GM18868 (cell line): ENCODE measurements at regions not wholly inside any gene's neighbourhood (a gene's known extent, or its start where the extent isn't known, plus 50 kb on each side); places are given as distances from the start of the nearest gene placed in this dataset.
"Not testable (repeated sequence)": the region's sequence is repeated elsewhere in the genome, so short reads cannot be mapped to it uniquely, and the experiment has no call there.

Source experiments
- ATAC-seq: cut with Tn5 transposase; IDR thresholded peaks from one replicate; pipeline ENCODE4 v1.9.1; 2021; ENCODE audit warnings: mild to moderate bottlenecking, moderate library complexity; ENCODE audit not compliant: unreplicated experiment

GRCh38 chr7:15836651-15837050 lies 150.2 kb upstream of the MEOX2 start:
- no peak for ATAC-seq

GRCh38 chr7:15836041-15836440 lies 149.6 kb upstream of the MEOX2 start:
- ATAC-seq, result no peak

GRCh38 chr7:15834446-15834845 lies 148.0 kb upstream of the MEOX2 start:
- ATAC-seq, result no peak

GRCh38 chr7:15832996-15833395 lies 146.5 kb upstream of the MEOX2 start:
- no peak for ATAC-seq

GRCh38 chr7:15831606-15832005 lies 145.1 kb upstream of the MEOX2 start:
- no peak for ATAC-seq

- no peak for ATAC-seq
Measured at GRCh38 chr7:15829691-15830090, 143.2 kb upstream of the MEOX2 start.

GRCh38 chr7:15828881-15829280 lies 142.4 kb upstream of the MEOX2 start:
- no peak for ATAC-seq

GRCh38 chr7:15821484-15822427 lies 135.3 kb upstream of the MEOX2 start:
- ATAC-seq, result no peak

- ATAC-seq, result no peak
Measured at GRCh38 chr7:15820319-15820718, 133.8 kb upstream of the MEOX2 start.

- ATAC-seq, result no peak
Measured at GRCh38 chr7:15816835-15817426, 130.4 kb upstream of the MEOX2 start.

- no peak for ATAC-seq
Measured at GRCh38 chr7:15813448-15813847, 127.0 kb upstream of the MEOX2 start.

- not testable (repeated sequence) for ATAC-seq
Measured at GRCh38 chr7:15810383-15810782, 123.9 kb upstream of the MEOX2 start.

GRCh38 chr7:15809936-15810335 lies 123.5 kb upstream of the MEOX2 start:
- ATAC-seq, result not testable (repeated sequence)

- ATAC-seq, result no peak
Measured at GRCh38 chr7:15805891-15806290, 119.4 kb upstream of the MEOX2 start.

- ATAC-seq, result no peak
Measured at GRCh38 chr7:15802425-15802824, 115.9 kb upstream of the MEOX2 start.

GRCh38 chr7:15801551-15801950 lies 115.1 kb upstream of the MEOX2 start:
- ATAC-seq, result no peak

GRCh38 chr7:15801041-15801440 lies 114.6 kb upstream of the MEOX2 start:
- ATAC-seq, result no peak

GRCh38 chr7:15798081-15798480 lies 111.6 kb upstream of the MEOX2 start:
- ATAC-seq, result no peak

- no peak for ATAC-seq
Measured at GRCh38 chr7:15795393-15795792, 108.9 kb upstream of the MEOX2 start.

GRCh38 chr7:15794801-15795200 lies 108.3 kb upstream of the MEOX2 start:
- no peak for ATAC-seq

GRCh38 chr7:15784694-15785030 lies 98.2 kb upstream of the MEOX2 start:
- no peak for ATAC-seq

GRCh38 chr7:15783987-15784693 lies 97.7 kb upstream of the MEOX2 start:
- no peak for ATAC-seq
